ENCODE measurements at regions not wholly inside any gene's neighbourhood (a gene's known extent, or its start where the extent isn't known, plus 50 kb on each side); places are given as distances from the start of the nearest gene placed in this dataset.

- Histone ChIP-seq H3K9me3 (no peaks in the 10 kb centered on the region), H3K27ac (no peak overlapping the region), H3K27me3 (no peaks in the 10 kb centered on the region), H3K4me1 (no peaks in the 10 kb centered on the region), H3K4me3 (no peak overlapping the region), H3K36me3 (no peaks in the 10 kb centered on the region)
- DNase-seq: no peak
- intact Hi-C loops (cut with DNase I): no loop called here
- WGBS, 2 donors: 34 to 77% methylated on average over 1 of the region's 1 CpG
- no peak for TF ChIP-seq EP300 (IDR thresholded peaks at IDR 0.05)
- TF ChIP-seq POLR2AphosphoS5 (IDR thresholded peaks at IDR 0.05): no peak
- TF ChIP-seq, protein P1, sequence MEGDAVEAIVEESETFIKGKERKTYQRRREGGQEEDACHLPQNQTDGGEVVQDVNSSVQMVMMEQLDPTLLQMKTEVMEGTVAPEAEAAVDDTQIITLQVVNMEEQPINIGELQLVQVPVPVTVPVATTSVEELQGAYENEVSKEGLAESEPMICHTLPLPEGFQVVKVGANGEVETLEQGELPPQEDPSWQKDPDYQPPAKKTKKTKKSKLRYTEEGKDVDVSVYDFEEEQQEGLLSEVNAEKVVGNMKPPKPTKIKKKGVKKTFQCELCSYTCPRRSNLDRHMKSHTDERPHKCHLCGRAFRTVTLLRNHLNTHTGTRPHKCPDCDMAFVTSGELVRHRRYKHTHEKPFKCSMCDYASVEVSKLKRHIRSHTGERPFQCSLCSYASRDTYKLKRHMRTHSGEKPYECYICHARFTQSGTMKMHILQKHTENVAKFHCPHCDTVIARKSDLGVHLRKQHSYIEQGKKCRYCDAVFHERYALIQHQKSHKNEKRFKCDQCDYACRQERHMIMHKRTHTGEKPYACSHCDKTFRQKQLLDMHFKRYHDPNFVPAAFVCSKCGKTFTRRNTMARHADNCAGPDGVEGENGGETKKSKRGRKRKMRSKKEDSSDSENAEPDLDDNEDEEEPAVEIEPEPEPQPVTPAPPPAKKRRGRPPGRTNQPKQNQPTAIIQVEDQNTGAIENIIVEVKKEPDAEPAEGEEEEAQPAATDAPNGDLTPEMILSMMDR (IDR thresholded peaks at IDR 0.05): no peak
- no peak for TF ChIP-seq POLR2A (IDR thresholded peaks at IDR 0.05)
These were observed 273.3 kb downstream of the MAN2A1 start for GRCh38 chr5:109962882-109963603.

DNA sequence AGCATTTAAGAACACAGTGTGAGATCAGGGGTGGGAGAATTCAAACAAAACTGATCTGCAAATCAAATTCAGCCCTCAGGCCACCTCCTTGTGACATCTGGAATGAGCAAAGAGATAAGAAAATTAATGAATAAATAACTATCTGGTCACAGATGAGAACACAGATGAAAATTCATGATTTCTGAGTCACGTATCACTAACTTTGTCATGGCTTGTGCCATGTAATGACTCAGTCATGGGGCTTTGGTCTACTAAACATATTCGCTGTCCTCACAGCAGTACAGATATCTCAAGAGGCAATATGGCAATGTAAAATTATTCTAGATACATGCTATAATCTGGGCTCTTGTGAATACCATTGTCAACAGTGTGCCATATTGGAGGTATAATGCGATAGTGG lies 274.4 kb downstream of the MAN2A1 start:
- H3K27ac ChIP-seq: no peak overlapping the region
- H3K9me3 ChIP-seq: no peaks in the 10 kb centered on the region
- TF ChIP-seq EP300 (IDR thresholded peaks at IDR 0.05) (no peak), POLR2AphosphoS5 (IDR thresholded peaks at IDR 0.05) (no peak), POLR2A (IDR thresholded peaks at IDR 0.05) (no peak)
- TF ChIP-seq, protein P1 (IDR thresholded peaks at IDR 0.05): no peak
- no peak overlapping the region for H3K4me3 ChIP-seq
- no peak for DNase-seq
- H3K36me3 ChIP-seq: no peaks in the 10 kb centered on the region
- no peaks in the 10 kb centered on the region for H3K4me1 ChIP-seq
- WGBS, 2 donors: 90 to 93% methylated on average over 3 of the region's 3 CpGs
- no peaks in the 10 kb centered on the region for H3K27me3 ChIP-seq
- intact Hi-C loops (cut with DNase I): no loop called here

DNA sequence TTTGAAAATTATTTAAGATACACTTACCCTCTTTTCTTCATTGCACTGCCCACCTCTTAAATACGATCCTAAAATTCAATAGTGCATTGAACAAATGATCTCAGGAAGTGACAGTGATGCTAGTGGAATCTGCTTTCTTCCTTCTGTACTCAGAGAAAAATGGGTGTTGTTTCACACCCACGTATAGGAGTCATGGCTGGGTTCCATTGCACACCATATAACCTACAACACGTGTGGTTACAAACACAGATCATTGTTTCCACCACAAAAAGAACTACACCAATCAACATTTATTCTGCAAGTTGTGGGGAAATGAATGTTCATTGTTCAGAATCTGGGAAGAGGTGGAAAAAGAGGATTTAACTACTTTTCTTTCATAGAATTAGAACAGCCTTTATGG lies 275.9 kb downstream of the MAN2A1 start:
- WGBS, 2 donors: 63 to 69% methylated on average over 3 of the region's 3 CpGs
- Histone ChIP-seq H3K27me3 (no peaks in the 10 kb centered on the region), H3K4me1 (no peaks in the 10 kb centered on the region), H3K9me3 (no peaks in the 10 kb centered on the region), H3K27ac (no peak overlapping the region), H3K36me3 (no peaks in the 10 kb centered on the region), H3K4me3 (no peak overlapping the region)
- TF ChIP-seq POLR2A (IDR thresholded peaks at IDR 0.05): no peak
- no peak for TF ChIP-seq POLR2AphosphoS5 (IDR thresholded peaks at IDR 0.05)
- TF ChIP-seq, protein P1 (IDR thresholded peaks at IDR 0.05): no peak
- no peak for TF ChIP-seq EP300 (IDR thresholded peaks at IDR 0.05)
- intact Hi-C loops (cut with DNase I): no loop called here
- DNase-seq: no peak

- 85 to 86% methylated on average over 1 of the region's 1 CpG for WGBS, 2 donors
- TF ChIP-seq POLR2A (IDR thresholded peaks at IDR 0.05): no peak
- TF ChIP-seq POLR2AphosphoS5 (IDR thresholded peaks at IDR 0.05): no peak
- TF ChIP-seq, protein P1 (IDR thresholded peaks at IDR 0.05): no peak
- TF ChIP-seq EP300 (IDR thresholded peaks at IDR 0.05): no peak
- Histone ChIP-seq H3K4me1 (no peaks in the 10 kb centered on the region), H3K36me3 (no peaks in the 10 kb centered on the region), H3K27me3 (no peaks in the 10 kb centered on the region), H3K9me3 (no peaks in the 10 kb centered on the region), H3K4me3 (no peak overlapping the region), H3K27ac (no peak overlapping the region)
- intact Hi-C loops (cut with DNase I): no loop called here
- no peak for DNase-seq
These were observed 282.2 kb downstream of the MAN2A1 start for GRCh38 chr5:109971968-109972367.

GRCh38 chr5:109981979-109982378 lies 292.3 kb downstream of the MAN2A1 start:
- peaks cover 0 to 5% (median 1%) of the 10 kb centered on the region in 4 donors for H3K4me1 ChIP-seq
- H3K27me3 ChIP-seq: no peaks in the 10 kb centered on the region
- no peaks in the 10 kb centered on the region for H3K36me3 ChIP-seq
- intact Hi-C loops (cut with DNase I): no loop called here
- no peaks in the 10 kb centered on the region for H3K9me3 ChIP-seq
- H3K27ac ChIP-seq: no peak overlapping the region
- DNase-seq: no peak
- no peak overlapping the region for H3K4me3 ChIP-seq
- TF ChIP-seq POLR2AphosphoS5 (IDR thresholded peaks at IDR 0.05) (no peak), POLR2A (IDR thresholded peaks at IDR 0.05) (no peak)
- TF ChIP-seq, protein P1 (IDR thresholded peaks at IDR 0.05): no peak
